HepG2 (cell line): ENCODE measurements at regions not wholly inside any gene's neighbourhood (a gene's known extent, or its start where the extent isn't known, plus 50 kb on each side); places are given as distances from the start of the nearest gene placed in this dataset.

Experiments
- BCL6 ChIP-seq: IDR thresholded peaks from 2 replicates; pipeline ENCODE4 v1.6.1; 2016; ENCODE audit warnings: missing genetic modification reagents, missing compliant biosample characterization
- CEBPG ChIP-seq: IDR thresholded peaks from 2 replicates; pipeline ENCODE4 v1.6.1; 2016
- CERS6 ChIP-seq: sonication (generic); formaldehyde crosslinking; IDR thresholded peaks from 2 replicates; pipeline ENCODE4 v1.5.0; 2020; ENCODE audit warnings: missing genetic modification reagents
- FOXO1 ChIP-seq: sonication (generic); formaldehyde crosslinking; IDR thresholded peaks from 2 replicates; pipeline ENCODE4 v1.4.0; 2020; ENCODE audit warnings: missing genetic modification reagents
- HOXA3 ChIP-seq: sonication (generic); formaldehyde crosslinking; IDR thresholded peaks from 2 replicates; pipeline ENCODE4 v1.5.0; 2020; ENCODE audit warnings: missing genetic modification reagents
- HOXD1 ChIP-seq: sonication (generic); formaldehyde crosslinking; IDR thresholded peaks from 2 replicates; pipeline ENCODE4 v1.5.0; 2020; ENCODE audit warnings: missing genetic modification reagents
- KDM5A ChIP-seq: fragments of 200-600 bp; sonication (generic); IDR thresholded peaks from 2 replicates; pipeline ENCODE4 v1.7.0; 2018; ENCODE audit warnings: antibody characterized with exemption, mild to moderate bottlenecking, low read length, borderline replicate concordance
- MED1 ChIP-seq: sonication (generic); formaldehyde crosslinking; IDR thresholded peaks from 2 replicates; pipeline ENCODE4 v1.4.0; 2020; ENCODE audit warnings: missing genetic modification reagents
- MLX ChIP-seq: IDR thresholded peaks from 2 replicates; pipeline ENCODE4 v1.6.1; 2016
- NR2F2 ChIP-seq: IDR thresholded peaks from 2 replicates; pipeline ENCODE4 v1.6.1; 2012; ENCODE audit warnings: low read depth, inconsistent platforms, borderline replicate concordance
- PITX1 ChIP-seq: sonication (generic); formaldehyde crosslinking; IDR thresholded peaks from 2 replicates; pipeline ENCODE4 v1.5.1; 2020; ENCODE audit warnings: mild to moderate bottlenecking, missing genetic modification reagents
- RFXAP ChIP-seq: sonication (generic); formaldehyde crosslinking; IDR thresholded peaks from 2 replicates; pipeline ENCODE4 v1.4.0; 2020; ENCODE audit warnings: missing genetic modification reagents, borderline replicate concordance
- SKIL ChIP-seq: sonication (generic); formaldehyde crosslinking; IDR thresholded peaks from 2 replicates; pipeline ENCODE4 v1.8.0; 2022; ENCODE audit warnings: missing genetic modification reagents, mild to moderate bottlenecking, moderate library complexity, borderline replicate concordance
- SOX13 ChIP-seq, 3 experiments: fragments of 450-650 bp in 1 of 3; sonication (generic) in 1 of 3; formaldehyde crosslinking in 1 of 3; IDR thresholded peaks in 2 of 3; conservative IDR thresholded peaks in 1 of 3; 2 replicates each; pipeline versions ENCODE4 v1.5.0 to v1.6.1; 2016 to 2020; ENCODE audit warnings: antibody characterized with exemption in 1 of 3, mild to moderate bottlenecking in 1 of 3, missing compliant biosample characterization in 1 of 3, missing genetic modification reagents in 1 of 3, moderate library complexity in 1 of 3
- ZFX ChIP-seq: sonication (generic); formaldehyde crosslinking; IDR thresholded peaks from 2 replicates; pipeline ENCODE4 v1.4.0; 2020; ENCODE audit warnings: mild to moderate bottlenecking, low read depth, missing genetic modification reagents, moderate library complexity
- ZNF142 ChIP-seq: sonication (generic); formaldehyde crosslinking; IDR thresholded peaks from 2 replicates; pipeline ENCODE4 v1.4.0; 2020; ENCODE audit warnings: missing genetic modification reagents

GRCh38 chr7:54841772-54842697 is 83.0 kb upstream of the SEC61G start (continued):
- TF ChIP-seq MLX (CRISPR knock-in tag) (no peak), CERS6 (no peak), BCL6 (peak; percentile 20; the same call in 1 of the 2 replicates), HOXA3 (CRISPR knock-in tag) (peak; percentile 42; the same call in 1 of the 2 replicates), RFXAP (0 out of 2 replicates have a peak, but pooled peaks have one; percentile 31), HOXD1 (CRISPR knock-in tag) (0 out of 2 replicates have a peak, but pooled peaks have one; percentile 27), SKIL (CRISPR knock-in tag) (no peak), PITX1 (0 out of 2 replicates have a peak, but pooled peaks have one; percentile 30), ZNF142 (CRISPR knock-in tag) (peak; percentile 39; the same call in 1 of the 2 replicates), KDM5A (no peak), CEBPG (CRISPR knock-in tag) (0 out of 2 replicates have a peak, but pooled peaks have one; percentile 3), MED1 (CRISPR knock-in tag) (peak; percentile 60), FOXO1 (0 out of 2 replicates have a peak, but pooled peaks have one; percentile 47), NR2F2 (0 out of 2 replicates have a peak, but pooled peaks have one; percentile 22), ZFX (CRISPR knock-in tag) (0 out of 2 replicates have a peak, but pooled peaks have one; percentile 14), SOX13 (IDR thresholded peaks at IDR 0.05) (no peak), SOX13 (CRISPR knock-in tag; conservative IDR thresholded peaks at IDR 0.05 in 1 of 2, IDR thresholded peaks at IDR 0.05 in 1 of 2) (peak in 1 of 2 experiments; percentile 50; a peak in 2 of 4 replicates)
